CD4-positive, alpha-beta memory T cell (primary cell): ENCODE measurements at regions not wholly inside any gene's neighbourhood (a gene's known extent, or its start where the extent isn't known, plus 50 kb on each side); places are given as distances from the start of the nearest gene placed in this dataset.
"Not testable (repeated sequence)": the region's sequence is repeated elsewhere in the genome, so short reads cannot be mapped to it uniquely, and the experiment has no call there.

ENCODE experiments used
- CTCF ChIA-PET: fragments of 350-600 bp; sonication (Branson Sonifier 250); formaldehyde crosslinking; loops from one replicate; lab custom pipeline; 2021; ENCODE audit warnings: inconsistent platforms; ENCODE audit not compliant: partially characterized antibody; lab: Charles Lee
- POLR2A ChIA-PET: fragments of 350-600 bp; sonication (Branson Sonifier 250); formaldehyde crosslinking; loops from one replicate; lab custom pipeline; 2021; ENCODE audit not compliant: partially characterized antibody; lab: Charles Lee
- DNase-seq, 5 donors: peaks; one replicate each; pipeline versions ENCODE4 v3.0.0 to v3.0.0-alpha.2; 2020 to 2022; ENCODE audit warnings: mixed read lengths in 1 of 5
- H3K27ac ChIP-seq: one replicate; pipeline ENCODE4 v1.7.0; 2013; ENCODE audit warnings: low read depth, low read length
- H3K27me3 ChIP-seq: 2 replicates; pipeline ENCODE4 v1.7.0; 2013; ENCODE audit warnings: mild to moderate bottlenecking, low read length, moderate library complexity; ENCODE audit not compliant: insufficient read depth
- H3K36me3 ChIP-seq: 2 replicates; pipeline ENCODE4 v1.7.0; 2013; ENCODE audit warnings: mild to moderate bottlenecking, low read length, moderate library complexity; ENCODE audit not compliant: insufficient read depth
- H3K4me1 ChIP-seq: 2 replicates; pipeline ENCODE4 v1.7.0; 2013; ENCODE audit warnings: mild to moderate bottlenecking, low read length, moderate library complexity; ENCODE audit not compliant: insufficient read depth
- H3K4me3 ChIP-seq, 2 donors: one replicate each; pipeline ENCODE4 v1.7.0; 2013; ENCODE audit warnings: low read length in 2 of 2, mild to moderate bottlenecking in 1 of 2
- H3K9me3 ChIP-seq, 2 donors: one replicate each; pipeline ENCODE4 v1.7.0; 2013; ENCODE audit warnings: low read length in 2 of 2, control low read depth in 1 of 2; ENCODE audit not compliant: control insufficient read depth in 1 of 2
- H3K27ac Mint-ChIP-seq, 7 donors: one replicate each; pipeline ENCODE4 v1.8.0; 2020 to 2021; ENCODE audit warnings: mixed read lengths in 7 of 7, mild to moderate bottlenecking in 6 of 7, inconsistent platforms in 3 of 7, moderate library complexity in 3 of 7
- H3K27me3 Mint-ChIP-seq, 2 donors: one replicate each; pipeline ENCODE4 v1.8.0; 2020 to 2021; ENCODE audit warnings: mixed read lengths in 2 of 2
- H3K36me3 Mint-ChIP-seq, 2 donors: one replicate each; pipeline ENCODE4 v1.8.0; 2020 to 2021; ENCODE audit warnings: mixed read lengths in 2 of 2, inconsistent platforms in 1 of 2, mild to moderate bottlenecking in 1 of 2
- H3K4me1 Mint-ChIP-seq, 4 donors: one replicate each; pipeline ENCODE4 v1.8.0; 2020 to 2021; ENCODE audit warnings: mixed read lengths in 4 of 4, mild to moderate bottlenecking in 1 of 4
- H3K4me3 Mint-ChIP-seq, 8 donors: one replicate each; pipeline ENCODE4 v1.8.0; 2020 to 2021; ENCODE audit warnings: mixed read lengths in 8 of 8, mild to moderate bottlenecking in 7 of 8, moderate library complexity in 6 of 8, inconsistent platforms in 3 of 8
- H3K9me3 Mint-ChIP-seq, 8 donors: one replicate each; pipeline ENCODE4 v1.8.0; 2020 to 2021; ENCODE audit warnings: mixed read lengths in 8 of 8, mild to moderate bottlenecking in 5 of 8, inconsistent platforms in 3 of 8, moderate library complexity in 1 of 8
- intact Hi-C: fragments of 100-400 bp; cut with micrococcal nuclease; formaldehyde crosslinking; loops from one replicate; pipeline ENCODE4 v1.15.1; 2023

DNA sequence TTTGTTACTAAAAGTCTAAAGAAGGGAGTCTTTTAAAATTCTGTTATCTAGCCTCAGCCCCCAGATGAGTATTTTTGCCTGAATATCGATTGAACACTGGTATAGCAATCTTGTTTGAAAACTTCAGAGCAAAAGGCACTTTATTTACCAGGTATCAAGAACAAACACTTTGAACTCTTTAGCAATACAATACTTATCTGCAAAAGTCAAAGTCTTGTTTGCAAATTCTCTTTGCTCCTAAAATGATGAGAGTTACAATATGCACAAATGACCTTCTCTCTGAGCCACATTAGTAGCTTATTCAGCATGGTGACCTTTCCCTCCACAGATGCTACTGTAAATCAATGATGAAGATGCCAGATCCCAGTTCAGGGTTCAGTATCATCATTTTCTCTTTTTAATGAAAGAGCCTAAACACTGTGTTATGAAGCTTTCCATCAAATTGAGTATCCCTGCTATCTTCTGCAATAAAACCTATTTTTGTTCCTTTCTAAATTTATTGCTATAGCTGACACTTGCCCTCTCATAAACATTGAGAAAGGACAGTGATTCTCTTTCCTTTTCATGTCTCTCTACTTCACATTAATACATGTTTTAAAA is 752.7 kb upstream of the MGAT4C start:
- ChIA-PET POLR2A (interaction anchor here (0.6 kb wide), 1 partner anchor 403 kb away, joined by 3 read pairs; no protein-coding TSS in a partner anchor), CTCF (no interaction called here)
- no peak overlapping the region for H3K4me3 Mint-ChIP-seq
- Histone ChIP-seq H3K9me3 (no peaks in the 10 kb centered on the region), H3K4me1 (no peaks in the 10 kb centered on the region), H3K4me3 (no peak overlapping the region), H3K27ac (no peak overlapping the region), H3K36me3 (no peaks in the 10 kb centered on the region), H3K27me3 (no peaks in the 10 kb centered on the region)
- peaks cover 0 to 20% (median 13%) of the 10 kb centered on the region in 8 donors for H3K9me3 Mint-ChIP-seq
- no peak for DNase-seq
- intact Hi-C loops, result no loop called here
- no peak overlapping the region for H3K27ac Mint-ChIP-seq
- no peaks in the 10 kb centered on the region for H3K4me1 Mint-ChIP-seq
- no peaks in the 10 kb centered on the region for H3K27me3 Mint-ChIP-seq
- no peaks in the 10 kb centered on the region for H3K36me3 Mint-ChIP-seq

DNA sequence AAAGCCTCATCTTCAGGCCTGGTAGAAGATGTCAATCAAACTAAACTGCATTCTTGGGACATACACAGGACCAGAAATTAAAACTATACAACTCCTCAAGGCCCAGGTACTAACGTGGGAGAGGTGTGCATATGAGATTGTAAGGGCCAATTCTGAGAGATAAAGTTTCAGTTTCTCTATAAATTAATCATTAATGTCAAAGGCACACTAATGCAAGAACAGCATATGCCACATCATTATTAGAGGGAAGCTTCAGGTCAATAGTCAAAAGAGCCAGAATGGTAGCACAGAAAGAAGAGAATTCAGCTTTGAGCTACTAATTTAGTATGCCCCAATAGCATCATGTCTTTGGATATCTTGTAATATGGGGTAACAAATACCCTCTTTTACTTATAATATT is 744.9 kb upstream of the MGAT4C start:
- H3K36me3 Mint-ChIP-seq, result no peaks in the 10 kb centered on the region
- H3K4me3 Mint-ChIP-seq, result no peak overlapping the region
- H3K27ac Mint-ChIP-seq, result no peak overlapping the region
- no peaks in the 10 kb centered on the region for H3K27me3 ChIP-seq
- no peaks in the 10 kb centered on the region for H3K36me3 ChIP-seq
- no peaks in the 10 kb centered on the region for H3K9me3 ChIP-seq
- DNase-seq, result no peak
- H3K4me1 ChIP-seq, result no peaks in the 10 kb centered on the region
- H3K27me3 Mint-ChIP-seq, result no peaks in the 10 kb centered on the region
- intact Hi-C loops, result no loop called here
- POLR2A ChIA-PET, result no interaction called here
- no peak overlapping the region for H3K27ac ChIP-seq
- no peaks in the 10 kb centered on the region for H3K4me1 Mint-ChIP-seq
- CTCF ChIA-PET, result no interaction called here
- peaks cover 2 to 25% (median 7%) of the 10 kb centered on the region in 8 donors for H3K9me3 Mint-ChIP-seq
- no peak overlapping the region for H3K4me3 ChIP-seq

DNA sequence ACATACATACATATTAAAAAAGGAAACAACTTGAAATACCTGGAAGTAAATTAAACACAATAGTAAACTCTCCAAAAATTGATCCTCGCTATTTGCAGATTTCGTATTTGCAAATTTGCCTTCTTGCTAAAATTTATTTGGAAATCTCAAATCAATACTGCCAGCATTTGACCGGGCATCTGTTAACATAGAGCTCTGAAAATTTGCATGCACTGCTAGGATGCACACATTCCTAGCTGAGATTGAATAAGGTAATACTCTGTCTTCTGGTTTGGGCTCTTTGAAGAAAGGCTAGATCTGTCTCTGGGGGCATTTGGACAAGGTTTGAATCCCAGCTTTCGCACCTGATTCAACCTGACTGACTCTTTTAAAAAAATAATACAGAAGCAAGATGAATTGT is 729.1 kb upstream of the MGAT4C start:
- H3K27me3 Mint-ChIP-seq, result no peaks in the 10 kb centered on the region
- H3K9me3 Mint-ChIP-seq, result peaks cover 0 to 6% (median 0%) of the 10 kb centered on the region in 8 donors
- CTCF ChIA-PET, result no interaction called here
- no peak overlapping the region for H3K4me3 Mint-ChIP-seq
- peaks cover 0 to 3% of the 10 kb centered on the region in 2 donors for H3K9me3 ChIP-seq
- H3K27me3 ChIP-seq, result no peaks in the 10 kb centered on the region
- H3K27ac Mint-ChIP-seq, result no peak overlapping the region
- intact Hi-C loops, result no loop called here
- no peaks in the 10 kb centered on the region for H3K4me1 ChIP-seq
- H3K36me3 ChIP-seq, result no peaks in the 10 kb centered on the region
- no peak overlapping the region for H3K4me3 ChIP-seq
- no peaks in the 10 kb centered on the region for H3K4me1 Mint-ChIP-seq
- POLR2A ChIA-PET, result no interaction called here
- H3K36me3 Mint-ChIP-seq, result no peaks in the 10 kb centered on the region
- DNase-seq, result no peak
- no peak overlapping the region for H3K27ac ChIP-seq

DNA sequence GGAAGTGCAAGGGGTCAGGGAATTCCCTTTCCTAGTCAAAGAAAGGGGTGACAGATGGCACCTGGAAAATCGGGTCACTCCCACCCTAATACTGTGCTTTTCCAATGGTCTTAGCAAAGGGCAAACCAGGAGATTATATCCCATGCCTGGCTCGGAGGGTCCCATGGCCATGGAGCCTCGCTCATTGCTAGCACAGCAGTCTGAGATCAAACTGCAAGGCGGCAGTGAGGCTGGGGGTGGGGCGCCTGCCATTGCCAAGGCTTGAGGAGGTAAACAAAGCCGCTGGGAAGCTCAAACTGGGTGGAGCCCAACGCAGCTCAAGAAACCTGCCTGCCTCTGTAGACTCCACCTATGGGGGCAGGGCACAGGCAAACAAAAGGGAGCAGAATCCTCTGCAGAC is 714.4 kb upstream of the MGAT4C start:
- H3K27me3 ChIP-seq, H3K4me3 Mint-ChIP-seq, intact Hi-C loops, CTCF ChIA-PET, H3K36me3 ChIP-seq, H3K9me3 ChIP-seq, H3K4me1 ChIP-seq, H3K36me3 Mint-ChIP-seq, H3K4me1 Mint-ChIP-seq, H3K4me3 ChIP-seq, H3K27ac ChIP-seq, DNase-seq, POLR2A ChIA-PET, H3K27me3 Mint-ChIP-seq, H3K27ac Mint-ChIP-seq: not testable (repeated sequence)
- H3K9me3 Mint-ChIP-seq, result peaks cover 0 to 19% (median 5%) of the 10 kb centered on the region in 8 donors

DNA sequence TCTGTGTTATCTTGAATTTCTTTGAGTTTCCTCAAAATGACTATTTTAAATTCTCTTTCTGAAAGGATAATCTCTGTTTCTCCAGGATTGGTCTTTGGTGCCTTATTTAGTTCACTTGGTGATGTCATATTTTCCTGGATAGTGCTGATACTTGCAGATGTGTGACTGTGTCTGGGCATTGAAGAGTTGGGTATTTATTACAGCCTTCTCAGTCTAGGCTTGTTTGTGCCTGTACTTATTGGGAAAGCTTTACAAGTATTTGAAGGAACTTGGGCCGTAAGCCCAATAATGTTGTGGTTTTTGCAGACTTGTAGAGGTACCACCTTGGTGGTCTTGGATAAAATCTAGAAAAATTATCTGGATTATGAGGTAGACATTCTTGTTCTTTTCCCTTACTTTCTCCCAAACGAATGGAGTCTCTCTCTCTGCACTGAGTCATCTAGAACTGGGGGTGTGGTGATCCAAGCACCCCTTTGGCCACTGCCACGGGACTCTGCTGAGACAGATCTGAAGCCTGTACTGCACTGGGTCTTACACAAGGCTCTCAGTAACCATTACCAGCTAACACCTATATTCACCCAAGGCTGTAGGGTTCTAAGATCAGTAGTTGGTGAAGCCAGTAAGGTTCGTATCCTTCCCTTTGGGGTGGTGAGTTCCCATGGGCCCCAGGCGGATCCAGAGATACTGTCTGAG is 703.7 kb upstream of the MGAT4C start:
- H3K9me3 Mint-ChIP-seq, result peaks cover 0 to 5% (median 3%) of the 10 kb centered on the region in 8 donors
- POLR2A ChIA-PET, result no interaction called here

DNA sequence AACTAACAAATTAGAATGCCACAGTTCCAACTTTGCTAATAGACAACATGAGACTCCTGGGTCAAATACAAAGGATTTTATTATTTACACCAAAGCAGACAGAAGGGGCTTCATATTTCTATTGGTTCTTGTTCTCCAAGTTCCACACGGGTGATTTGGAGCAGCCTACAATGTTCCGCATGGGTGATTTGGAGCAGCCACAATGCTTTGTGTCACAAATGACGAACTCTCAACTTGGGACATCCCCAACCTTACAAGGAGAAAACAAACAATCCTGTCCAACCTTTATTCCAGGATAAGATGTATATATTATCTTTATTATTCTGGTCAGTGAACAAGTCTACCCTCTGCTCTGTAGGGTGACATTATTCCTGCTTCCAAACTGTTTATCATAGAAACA is 694.3 kb upstream of the MGAT4C start:
- H3K4me3 ChIP-seq, result no peak overlapping the region
- Mint-ChIP-seq H3K27me3 (no peaks in the 10 kb centered on the region), H3K36me3 (no peaks in the 10 kb centered on the region), H3K27ac (no peak overlapping the region), H3K4me3 (no peak overlapping the region), H3K9me3 (peaks cover 0 to 10% (median under 1%) of the 10 kb centered on the region in 8 donors), H3K4me1 (no peaks in the 10 kb centered on the region)
- H3K27ac ChIP-seq, result no peak overlapping the region
- CTCF ChIA-PET, result no interaction called here
- no peaks in the 10 kb centered on the region for H3K36me3 ChIP-seq
- no peak for DNase-seq
- no peaks in the 10 kb centered on the region for H3K27me3 ChIP-seq
- no peaks in the 10 kb centered on the region for H3K9me3 ChIP-seq
- POLR2A ChIA-PET, result no interaction called here
- intact Hi-C loops, result no loop called here
- no peaks in the 10 kb centered on the region for H3K4me1 ChIP-seq

More for the DNA sequence above, 703.7 kb upstream of the MGAT4C start:
- CTCF ChIA-PET, result no interaction called here
- Histone ChIP-seq H3K27me3 (no peaks in the 10 kb centered on the region), H3K4me3 (no peak overlapping the region), H3K36me3 (no peaks in the 10 kb centered on the region), H3K9me3 (no peaks in the 10 kb centered on the region), H3K27ac (no peak overlapping the region), H3K4me1 (no peaks in the 10 kb centered on the region)
- Mint-ChIP-seq H3K27me3 (no peaks in the 10 kb centered on the region), H3K36me3 (no peaks in the 10 kb centered on the region), H3K27ac (no peak overlapping the region), H3K4me1 (no peaks in the 10 kb centered on the region), H3K4me3 (no peak overlapping the region)
- intact Hi-C loops, result no loop called here
- no peak for DNase-seq

DNA sequence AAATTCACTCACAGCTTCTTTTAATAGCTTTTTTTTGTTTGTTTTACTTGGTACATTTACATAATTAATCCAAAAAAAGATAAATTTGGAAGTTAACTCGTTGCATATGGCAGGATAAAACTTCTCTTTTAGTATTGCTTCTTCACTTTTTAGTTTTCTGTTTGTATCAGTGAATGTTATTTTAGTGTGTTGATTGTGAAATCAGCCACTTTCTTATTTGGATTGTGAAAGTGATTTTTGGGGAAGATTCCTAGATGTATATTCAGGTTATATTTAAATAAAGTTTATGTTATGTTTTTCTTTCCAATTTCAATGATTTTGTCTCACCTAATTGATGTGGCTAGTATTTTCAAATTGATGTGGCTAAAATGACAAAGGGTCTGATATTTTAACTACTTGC is 693.9 kb upstream of the MGAT4C start:
- Mint-ChIP-seq H3K9me3 (peaks cover 0 to 10% (median under 1%) of the 10 kb centered on the region in 8 donors), H3K36me3 (no peaks in the 10 kb centered on the region), H3K27me3 (no peaks in the 10 kb centered on the region), H3K4me3 (no peak overlapping the region), H3K4me1 (no peaks in the 10 kb centered on the region), H3K27ac (no peak overlapping the region)
- intact Hi-C loops, result no loop called here
- Histone ChIP-seq H3K36me3 (no peaks in the 10 kb centered on the region), H3K9me3 (no peaks in the 10 kb centered on the region), H3K27ac (no peak overlapping the region), H3K4me3 (no peak overlapping the region), H3K27me3 (no peaks in the 10 kb centered on the region), H3K4me1 (no peaks in the 10 kb centered on the region)
- ChIA-PET POLR2A (no interaction called here), CTCF (no interaction called here)
- DNase-seq, result no peak
